ENCODE measurements at regions not wholly inside any gene's neighbourhood (a gene's known extent, or its start where the extent isn't known, plus 50 kb on each side); places are given as distances from the start of the nearest gene placed in this dataset.
"Not testable (repeated sequence)": the region's sequence is repeated elsewhere in the genome, so short reads cannot be mapped to it uniquely, and the experiment has no call there.

DNA sequence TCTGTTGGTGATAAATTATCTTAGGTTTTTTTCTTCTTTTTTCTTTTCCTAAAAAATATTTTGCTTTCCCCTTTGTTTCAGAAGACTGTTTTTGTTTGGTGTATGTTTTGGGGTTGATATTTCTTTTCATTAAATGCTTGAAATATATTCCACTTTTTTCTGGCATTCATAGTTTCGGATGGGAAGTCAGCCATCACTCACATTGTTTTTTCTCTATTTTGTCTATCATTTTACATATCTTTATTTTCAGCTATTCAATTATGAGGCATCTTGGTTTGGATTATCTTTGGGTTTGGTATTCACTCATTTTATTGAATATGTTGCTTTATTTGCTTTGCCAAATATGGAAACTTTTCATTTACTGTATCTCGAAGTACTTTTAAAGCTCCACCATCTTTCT, 600.5 kb upstream of the EYS start:
- DNase-seq (ENCODE audit: low read depth, low spot score) = no peak

DNA sequence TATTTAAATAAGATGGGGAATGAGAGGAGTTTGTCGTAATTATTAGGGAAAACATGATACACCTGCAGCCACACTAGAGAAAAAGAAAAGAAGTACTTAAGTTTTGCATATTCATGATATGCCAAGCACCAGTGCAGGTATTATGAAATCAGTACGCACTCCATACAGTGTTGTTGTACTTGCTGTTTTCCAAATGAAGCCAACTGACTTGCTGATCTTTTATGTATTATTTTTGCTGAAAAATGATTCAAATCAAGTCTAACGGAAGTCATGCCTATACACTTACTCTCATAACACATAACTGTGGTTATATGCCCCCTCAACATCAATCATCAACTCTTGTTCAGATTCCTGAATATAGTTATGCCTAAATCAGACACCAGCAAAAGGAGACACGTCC, 584.9 kb upstream of the EYS start:
- no peak for DNase-seq (ENCODE audit: low read depth, low spot score)

DNA sequence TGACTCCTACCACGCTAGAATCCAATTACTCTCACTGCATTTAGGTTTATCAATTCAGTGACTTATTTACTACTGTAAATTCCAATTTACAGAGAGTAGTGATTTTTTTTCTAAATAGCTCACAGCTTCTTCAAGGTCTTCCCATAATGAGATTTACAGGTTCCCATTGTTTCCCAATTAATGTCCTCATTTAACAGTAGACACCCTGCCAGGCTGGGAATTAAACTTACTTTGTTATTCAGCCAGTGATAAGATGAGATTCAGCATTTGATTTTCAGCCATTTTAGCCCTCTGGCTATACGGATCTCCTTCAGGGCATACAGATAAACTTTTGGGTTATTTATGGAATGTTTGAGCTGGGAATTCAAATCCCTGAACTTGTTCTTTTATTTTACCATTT, 582.9 kb upstream of the EYS start:
- DNase-seq (ENCODE audit: low read depth, low spot score) = no peak

DNA sequence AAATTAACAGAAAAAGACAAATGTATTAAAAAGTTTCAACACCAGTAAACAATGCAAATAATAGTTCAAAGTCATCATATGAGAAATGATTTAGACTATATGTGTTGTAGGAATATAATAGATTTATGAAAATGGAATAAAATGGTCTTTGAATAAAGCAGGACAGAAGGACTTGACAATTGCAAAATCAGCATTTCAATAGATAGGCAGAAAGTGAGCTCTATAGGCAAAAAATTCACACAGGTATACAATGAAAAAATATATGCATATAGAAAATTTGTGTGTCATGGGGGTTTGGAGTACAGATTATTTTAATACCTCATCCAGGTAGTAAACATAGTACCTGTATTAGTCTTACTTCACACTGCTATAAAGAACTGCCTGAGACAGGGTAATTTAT, 571.1 kb upstream of the EYS start:
- no peak for DNase-seq (ENCODE audit: low read depth, low spot score)

DNA sequence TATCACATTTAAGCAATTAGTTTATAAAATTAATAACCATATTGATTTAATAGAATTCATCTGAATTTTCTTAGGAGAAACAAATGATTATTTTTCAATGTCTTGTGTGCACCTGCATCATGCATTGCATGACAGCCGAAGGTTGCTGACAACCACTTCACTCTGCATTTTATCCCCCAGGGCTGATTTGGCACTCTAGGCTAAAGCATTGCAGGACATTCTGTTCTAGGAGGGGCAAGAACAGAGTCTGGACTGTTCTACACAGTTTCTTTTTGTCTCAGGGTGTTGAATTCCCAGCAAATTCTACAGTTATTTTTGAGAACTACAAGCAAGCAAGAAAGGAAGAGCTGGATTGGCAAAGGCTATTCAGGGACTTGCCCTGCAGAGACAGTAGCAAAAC, 570.4 kb upstream of the EYS start:
- no peak for DNase-seq (ENCODE audit: low read depth, low spot score)

DNA sequence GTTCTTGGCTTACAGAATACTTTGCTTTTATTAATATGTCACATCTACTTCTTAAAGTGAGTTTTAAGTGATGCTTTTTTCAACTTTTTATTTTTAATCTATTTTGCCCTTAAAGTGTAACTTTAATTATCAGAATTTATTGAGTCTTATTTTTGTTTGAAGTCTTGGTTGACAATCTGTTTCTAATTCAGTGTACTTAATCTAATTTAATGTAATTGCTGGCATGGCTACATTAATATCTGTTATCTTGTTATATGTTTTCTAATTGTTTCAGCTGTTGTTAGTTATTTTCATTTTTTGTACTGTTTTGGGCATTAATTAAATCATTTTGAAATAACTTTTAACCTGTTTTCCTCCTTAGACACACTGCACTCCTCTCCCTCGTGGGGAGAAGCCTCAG, 558.7 kb upstream of the EYS start:
- DNase-seq (ENCODE audit: low read depth, low spot score) = no peak

DNA sequence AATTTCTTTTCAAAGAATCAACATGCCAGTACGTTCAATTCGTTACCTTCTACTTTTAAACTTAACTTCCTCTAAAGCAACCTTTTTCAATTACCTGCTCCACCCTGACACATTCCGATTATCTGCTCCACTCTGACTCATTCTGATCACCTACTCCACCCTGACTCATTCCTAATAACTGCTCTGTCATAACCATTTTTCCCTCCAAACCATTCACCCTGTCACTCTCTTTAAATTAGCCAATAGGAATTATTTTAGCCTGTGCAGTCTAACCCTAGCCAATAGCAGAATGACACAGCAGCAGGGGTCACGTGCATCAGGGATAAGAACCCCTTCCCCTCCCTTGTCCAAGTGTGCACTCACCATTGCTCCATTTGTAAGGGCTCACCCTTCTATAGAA, 557.4 kb upstream of the EYS start:
- DNase-seq (ENCODE audit: low read depth, low spot score) = no peak

DNA sequence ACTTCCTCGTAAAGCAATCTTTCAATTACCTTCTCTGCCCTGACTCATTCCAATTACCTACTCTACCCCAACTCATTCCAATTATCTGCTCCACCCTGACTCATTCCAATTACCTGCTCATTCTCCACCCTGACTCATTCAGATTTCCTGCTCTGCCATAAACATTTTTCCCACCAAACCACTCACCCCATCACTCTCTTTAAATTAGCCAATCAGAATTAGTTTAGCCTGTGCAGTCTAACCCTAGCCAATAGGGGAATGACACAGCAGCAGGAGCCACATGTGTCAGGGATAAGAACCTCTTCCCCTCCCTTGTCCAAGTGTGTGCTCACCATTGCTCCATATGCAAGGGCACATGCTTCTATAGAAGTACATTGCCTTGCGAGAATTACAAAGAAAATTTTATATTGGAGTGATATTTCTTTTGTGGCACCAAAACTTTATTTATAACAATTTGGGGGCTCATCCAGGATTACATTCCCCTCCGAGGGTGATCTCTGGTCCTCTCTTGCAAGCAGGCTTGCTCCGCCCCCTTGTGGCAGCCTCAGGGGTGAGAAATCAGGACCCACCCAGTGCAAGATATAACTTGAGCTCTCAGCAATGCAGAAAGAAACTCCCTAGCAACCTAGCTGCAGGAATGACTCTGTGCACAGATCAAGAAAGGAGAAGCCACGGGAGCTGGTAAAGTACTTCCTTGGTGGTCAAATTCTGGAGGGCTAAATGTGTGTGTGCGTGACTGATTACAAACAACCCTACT, 551.9 kb upstream of the EYS start:
- not testable (repeated sequence) for DNase-seq (ENCODE audit: low read depth, low spot score)

DNA sequence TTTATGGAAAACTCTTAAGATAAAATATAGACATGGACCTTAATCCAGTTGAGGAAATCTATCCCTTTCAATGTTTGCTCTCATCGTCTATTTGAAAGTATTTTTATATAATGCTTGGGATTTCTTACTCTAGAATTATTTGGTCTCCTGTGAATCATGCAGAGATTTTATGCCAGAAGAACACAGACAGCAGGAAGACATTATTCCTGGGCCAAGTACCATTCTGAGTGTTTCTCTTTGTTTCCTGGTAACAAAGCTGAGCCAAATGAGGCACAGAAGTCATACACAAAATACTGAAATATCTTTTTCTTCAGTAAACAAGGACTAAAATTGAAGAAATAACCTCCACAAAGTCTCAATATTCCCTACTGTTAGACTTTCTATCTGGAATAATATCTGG, 538.2 kb upstream of the EYS start:
- no peak for DNase-seq (ENCODE audit: low read depth, low spot score)

DNA sequence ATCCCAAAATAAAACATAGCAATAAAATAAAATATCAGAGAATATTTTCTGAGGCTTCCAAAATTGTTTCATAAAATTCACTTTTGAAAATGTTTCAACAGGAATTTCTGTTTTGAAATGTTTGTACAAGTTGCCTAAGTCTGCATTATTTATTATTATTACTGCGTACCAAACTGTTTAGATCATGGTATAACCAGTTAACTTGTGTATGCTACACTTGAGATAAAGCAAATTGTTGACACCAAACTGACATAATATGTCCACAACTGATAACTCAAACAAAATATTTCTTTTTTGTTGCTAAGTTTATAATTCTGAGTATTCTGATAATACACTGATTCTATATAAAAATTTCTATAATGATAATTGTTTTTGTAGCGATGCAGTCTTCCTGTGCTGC, 531.8 kb upstream of the EYS start:
- no peak for DNase-seq (ENCODE audit: low read depth, low spot score)

DNA sequence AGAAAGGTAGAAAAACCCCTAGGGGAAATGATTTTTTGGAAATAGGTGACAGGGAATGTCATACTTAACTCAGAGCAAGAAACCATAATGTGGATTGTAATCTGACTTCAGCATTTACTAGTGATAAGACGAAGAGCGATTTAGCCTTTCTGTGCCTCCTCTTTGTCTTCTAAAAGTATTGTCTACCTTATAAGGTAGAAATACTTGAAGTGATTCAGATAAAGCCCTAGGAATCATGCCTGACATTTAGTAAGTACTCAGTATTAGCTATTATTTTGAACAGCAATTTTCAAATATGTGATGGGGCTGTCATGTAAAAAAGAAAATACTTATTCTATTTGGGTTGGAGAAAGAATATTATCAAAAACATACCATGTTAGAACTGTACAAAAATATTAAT, 525.9 kb upstream of the EYS start:
- no peak for DNase-seq (ENCODE audit: low read depth, low spot score)

DNA sequence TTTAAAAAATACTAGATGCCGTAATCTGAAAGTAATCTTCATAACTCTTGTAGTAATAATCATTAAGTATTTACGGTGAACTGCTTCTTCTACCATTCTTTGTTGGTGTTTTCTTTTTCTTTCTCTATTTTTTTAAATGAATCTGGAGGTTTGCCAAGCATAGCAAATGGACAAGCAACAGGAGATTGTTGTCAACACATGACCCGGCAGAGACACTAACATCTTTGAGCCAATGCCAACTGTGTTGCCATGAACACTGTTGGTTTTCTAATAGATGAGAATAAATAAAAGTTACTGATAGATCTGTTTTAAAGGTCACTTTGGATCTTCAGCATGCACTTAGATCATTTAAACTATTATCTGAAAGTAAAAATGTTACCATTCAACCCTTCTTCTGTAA, 523.6 kb upstream of the EYS start:
- DNase-seq (ENCODE audit: low read depth, low spot score) = no peak

DNA sequence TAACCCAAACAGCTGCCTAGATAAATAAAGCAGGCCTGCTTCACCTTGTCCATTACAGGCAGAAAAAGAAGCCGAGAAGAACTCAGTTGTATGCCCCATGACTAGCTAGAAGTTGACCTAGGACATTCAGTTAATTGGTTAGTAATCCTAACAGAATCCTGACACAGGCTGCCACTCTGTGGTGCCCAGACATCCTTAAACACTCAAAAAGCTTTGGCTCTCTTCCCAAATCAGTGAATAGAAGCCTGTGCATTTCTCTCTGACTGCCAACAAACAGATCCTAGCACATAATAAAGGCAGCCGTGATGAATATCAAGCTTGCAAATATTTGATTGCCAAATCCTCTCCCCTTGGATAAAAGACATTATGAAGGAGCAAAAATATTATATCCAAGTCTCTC, 519.1 kb upstream of the EYS start:
- DNase-seq (ENCODE audit: low read depth, low spot score) = no peak

DNA sequence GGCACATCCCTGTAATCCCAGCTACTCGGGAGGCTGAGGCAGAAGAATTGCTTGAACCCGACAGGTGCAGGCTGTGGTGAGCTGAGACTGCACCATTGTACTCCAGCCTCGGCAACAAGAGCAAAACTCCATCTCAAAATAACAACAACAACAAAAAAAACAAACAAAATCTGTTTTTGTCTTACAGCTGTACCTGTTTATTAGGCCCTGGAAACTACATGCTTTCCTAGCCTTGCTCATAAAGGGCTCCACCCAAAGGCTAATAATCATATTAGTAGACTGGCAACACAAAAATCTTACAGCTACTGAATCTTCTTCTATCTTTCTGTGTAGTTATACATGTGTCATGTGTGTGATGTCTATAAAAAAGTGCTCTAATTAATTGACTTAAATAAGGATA, 503.9 kb upstream of the EYS start:
- DNase-seq (ENCODE audit: low read depth, low spot score) = no peak

DNA sequence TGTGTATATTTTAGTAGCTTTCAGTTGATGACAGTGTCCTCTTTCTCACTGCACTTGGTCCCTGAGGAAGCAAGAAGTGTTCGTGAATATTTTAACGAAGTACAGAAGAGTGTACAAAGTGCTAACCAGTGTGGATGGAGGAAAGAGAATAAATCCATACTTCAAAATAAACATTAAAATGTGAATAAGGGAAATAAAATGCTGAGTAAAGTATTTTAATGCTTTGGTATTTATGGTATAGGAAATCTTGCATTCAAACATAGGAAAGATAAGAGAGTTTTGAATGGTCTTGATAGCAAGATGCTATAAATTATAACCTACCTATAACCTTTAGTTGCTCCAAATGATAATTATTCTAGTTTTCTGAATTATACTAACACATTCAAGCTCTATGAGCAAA, 493.4 kb upstream of the EYS start:
- no peak for DNase-seq (ENCODE audit: low read depth, low spot score)

DNA sequence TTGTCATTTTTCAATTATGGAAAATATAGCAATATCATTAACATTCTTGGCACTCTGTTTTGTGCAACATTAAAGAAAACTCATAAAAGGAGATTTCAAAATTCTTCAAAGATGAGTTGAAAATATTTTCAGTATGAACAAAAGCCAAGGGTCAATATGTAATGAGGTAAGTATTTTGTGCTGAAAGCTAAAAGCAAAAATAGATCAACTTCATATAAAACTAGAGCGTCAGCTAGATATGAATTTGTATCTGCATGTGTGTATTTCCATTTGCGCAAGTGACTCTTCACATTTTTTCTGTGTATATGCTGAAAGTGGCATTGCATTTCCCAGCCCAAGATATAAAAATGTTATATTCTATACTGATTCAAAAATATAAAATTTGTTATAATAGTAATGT, 492.1 kb upstream of the EYS start:
- no peak for DNase-seq (ENCODE audit: low read depth, low spot score)

DNA sequence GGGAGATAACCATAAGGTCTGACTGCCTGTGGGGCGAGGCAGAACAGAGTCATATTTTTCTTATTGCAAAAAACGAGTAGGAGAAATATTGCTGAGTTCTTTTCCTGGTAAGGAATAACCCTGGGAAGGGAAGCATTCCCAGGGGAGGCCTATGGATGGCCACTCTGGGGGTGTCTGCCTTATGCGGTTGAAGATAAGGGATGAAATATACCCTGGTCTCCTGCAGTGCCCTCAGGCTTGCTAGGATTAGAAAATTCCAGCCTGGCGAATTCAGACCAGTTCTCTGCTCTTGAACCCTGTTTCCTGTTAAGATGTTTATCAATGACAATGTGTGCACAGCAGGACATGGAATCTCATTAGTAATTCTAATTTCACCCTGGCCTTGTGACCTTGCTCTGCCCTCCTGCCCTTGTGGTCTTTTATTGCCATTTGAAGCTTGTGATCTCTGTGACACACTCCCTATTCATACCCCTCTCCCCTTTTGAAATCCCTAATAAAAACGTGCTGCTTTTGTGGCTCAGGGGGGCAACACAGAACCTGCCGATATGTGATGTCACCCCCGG, 491.1 kb upstream of the EYS start:
- DNase-seq (ENCODE audit: low read depth, low spot score) = no peak

DNA sequence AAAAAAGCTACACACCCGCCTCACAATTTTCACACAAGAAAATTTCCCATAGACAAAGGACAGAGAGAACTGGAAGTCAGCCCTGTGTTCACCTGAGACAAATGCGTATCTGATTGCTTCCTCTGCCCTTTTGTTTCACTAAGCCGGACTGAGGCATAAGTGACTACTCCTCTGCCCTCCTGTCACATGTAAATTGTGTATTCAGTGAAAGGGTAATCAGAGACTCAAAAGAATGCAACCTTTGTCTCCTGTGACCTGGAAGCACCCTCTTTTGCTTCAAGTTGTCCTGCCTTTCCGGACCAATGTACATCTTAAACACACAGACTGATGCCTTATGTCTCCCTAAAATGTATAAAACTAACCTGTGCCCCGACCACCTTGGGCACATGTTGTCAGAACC, 483.8 kb upstream of the EYS start:
- DNase-seq (ENCODE audit: low read depth, low spot score) = no peak

DNA sequence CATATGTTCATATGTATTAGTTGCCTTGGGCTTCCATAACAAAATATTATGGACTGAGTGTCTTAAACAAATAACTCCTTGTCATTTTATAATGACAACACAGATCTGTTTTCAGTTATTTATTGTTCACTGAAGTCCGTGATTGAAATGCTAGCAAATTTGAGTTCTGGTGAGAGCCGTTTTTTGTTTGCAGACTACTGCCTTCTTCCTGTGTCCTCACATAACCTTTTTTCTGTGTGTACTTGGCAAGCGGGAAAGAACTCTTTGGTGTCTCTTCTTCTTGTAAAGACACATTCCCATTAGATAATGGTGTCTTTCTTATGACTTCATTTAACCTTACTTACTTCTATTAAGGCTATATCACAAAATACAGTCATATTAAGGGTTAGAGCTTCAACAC, 482.9 kb upstream of the EYS start:
- DNase-seq (ENCODE audit: low read depth, low spot score) = no peak

DNA sequence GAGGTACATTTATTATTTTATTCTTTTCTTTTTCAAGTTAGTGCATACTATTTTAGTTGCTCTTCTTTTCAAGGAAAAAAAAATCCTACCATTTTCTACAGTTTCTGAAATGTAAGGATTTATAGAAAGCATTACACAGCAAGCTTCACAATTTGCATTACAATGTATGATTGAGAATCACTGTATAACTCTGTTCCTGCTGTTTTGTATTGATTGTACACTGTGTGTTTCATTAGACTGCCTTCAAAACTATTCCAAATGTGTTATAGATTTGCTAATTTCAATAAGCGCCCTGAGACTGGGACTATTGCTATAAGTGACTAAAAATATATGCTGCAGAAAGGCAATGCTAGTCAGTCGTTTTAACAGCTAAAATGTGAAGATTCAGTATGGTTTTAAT, 479.7 kb upstream of the EYS start:
- DNase-seq (ENCODE audit: low read depth, low spot score) = no peak

DNA sequence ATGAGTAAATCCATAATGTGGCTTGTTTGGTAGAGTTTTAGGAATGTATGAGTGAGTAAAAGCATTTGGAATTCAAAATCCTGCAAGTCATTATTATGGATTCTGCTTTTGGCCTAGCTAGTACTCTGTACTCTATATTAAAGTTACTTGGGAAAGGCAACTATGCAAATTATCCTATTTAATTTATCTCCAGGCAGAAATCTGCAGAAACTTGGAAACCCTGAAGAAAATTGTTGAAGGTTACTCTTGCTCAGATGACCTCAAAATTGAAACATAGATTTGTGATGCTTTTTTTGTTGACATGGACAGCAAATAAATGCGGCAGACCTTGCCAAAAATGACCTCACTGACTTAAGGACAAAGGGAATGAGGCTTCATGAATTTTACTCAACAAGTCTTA, 477.1 kb upstream of the EYS start:
- no peak for DNase-seq (ENCODE audit: low read depth, low spot score)

DNA sequence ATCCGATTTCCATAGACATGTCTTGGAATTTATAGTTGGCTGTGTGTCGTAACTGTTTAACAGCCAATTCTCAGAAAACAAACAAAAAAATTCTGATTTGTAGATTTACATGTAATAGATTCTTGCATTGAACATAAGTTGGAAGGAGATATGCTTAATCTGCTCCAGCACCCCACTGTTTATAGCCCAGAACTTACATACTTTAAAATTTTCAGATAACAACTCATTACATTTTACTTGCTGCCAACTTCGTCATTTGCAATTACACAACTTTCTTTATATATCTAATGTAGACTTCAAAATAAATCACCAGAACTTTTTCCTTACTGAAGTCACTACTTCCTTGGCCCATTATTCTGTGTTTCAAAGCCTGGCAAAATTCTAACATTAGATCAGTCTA, 472.3 kb upstream of the EYS start:
- DNase-seq (ENCODE audit: low read depth, low spot score) = no peak

DNA sequence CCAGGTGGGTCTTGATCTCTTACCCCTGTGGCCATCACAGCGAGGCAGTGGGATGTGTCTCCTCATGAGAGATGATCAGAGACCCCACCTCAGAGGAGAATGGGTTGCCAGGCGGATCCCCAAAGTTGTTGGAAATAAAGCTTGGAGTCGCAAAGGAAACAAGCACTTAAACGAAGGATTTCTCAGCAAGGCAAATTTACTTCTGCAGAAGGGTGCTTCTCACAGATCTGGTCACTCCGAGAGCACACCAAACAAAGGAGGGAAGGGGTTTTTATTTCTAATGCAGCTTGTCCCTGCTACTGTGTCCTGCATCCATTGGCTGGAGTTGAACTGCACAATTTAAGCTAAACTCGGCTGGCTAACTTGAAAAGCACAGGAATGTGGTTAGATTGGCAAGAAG, 466.6 kb upstream of the EYS start:
- no peak for DNase-seq (ENCODE audit: low read depth, low spot score)

DNA sequence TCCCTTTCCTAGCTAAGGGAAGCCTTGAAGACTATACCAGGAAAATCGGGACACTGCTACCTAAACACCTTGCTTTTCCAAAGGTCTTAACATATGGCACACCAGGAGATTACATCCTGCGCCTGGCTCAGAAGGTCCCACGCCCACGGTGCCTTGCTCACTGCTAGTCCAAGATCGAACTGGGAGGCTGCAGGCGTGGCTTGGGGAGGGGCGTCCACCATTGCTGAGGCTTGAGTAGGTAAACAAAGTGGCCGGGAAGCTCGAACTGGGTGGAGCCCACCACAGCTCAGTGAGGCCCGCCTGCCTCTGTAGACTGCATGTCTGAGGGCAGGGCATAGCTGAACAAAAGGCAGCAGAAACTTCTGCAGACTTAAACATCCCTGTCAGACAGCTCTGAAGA, 459.7 kb upstream of the EYS start:
- not testable (repeated sequence) for DNase-seq (ENCODE audit: low read depth, low spot score)
